ENCODE measurements at regions not wholly inside any gene's neighbourhood (a gene's known extent, or its start where the extent isn't known, plus 50 kb on each side); places are given as distances from the start of the nearest gene placed in this dataset.
"Not testable (repeated sequence)": the region's sequence is repeated elsewhere in the genome, so short reads cannot be mapped to it uniquely, and the experiment has no call there.

- no peak for DNase-seq (ENCODE audit: low spot score)
These were observed 81.9 kb upstream of the AUTS2 start for GRCh38 chr7:69516238-69516820.

- no peak for DNase-seq (ENCODE audit: low spot score)
These were observed 80.1 kb upstream of the AUTS2 start for GRCh38 chr7:69517985-69518704.

- no peak for DNase-seq (ENCODE audit: low spot score)
These were observed 79.6 kb upstream of the AUTS2 start for GRCh38 chr7:69518705-69519077.

GRCh38 chr7:69526570-69526969 is 71.7 kb upstream of the AUTS2 start:
- no peak for DNase-seq (ENCODE audit: low spot score)

- DNase-seq (ENCODE audit: low spot score) = no peak
These were observed 70.6 kb upstream of the AUTS2 start for GRCh38 chr7:69527706-69528105.

GRCh38 chr7:69531050-69531449 is 67.2 kb upstream of the AUTS2 start:
- DNase-seq (ENCODE audit: low spot score) = no peak

GRCh38 chr7:69534461-69535041 is 63.7 kb upstream of the AUTS2 start:
- DNase-seq (ENCODE audit: low spot score) = no peak

GRCh38 chr7:69537691-69538090 is 60.6 kb upstream of the AUTS2 start:
- DNase-seq (ENCODE audit: low spot score) = no peak

- DNase-seq (ENCODE audit: low spot score) = no peak
These were observed 58.7 kb upstream of the AUTS2 start for GRCh38 chr7:69539531-69539930.

GRCh38 chr7:69540287-69540686 is 58.0 kb upstream of the AUTS2 start:
- DNase-seq (ENCODE audit: low spot score) = no peak

- DNase-seq (ENCODE audit: low spot score) = not testable (repeated sequence)
These were observed 56.4 kb upstream of the AUTS2 start for GRCh38 chr7:69541779-69542432.

- DNase-seq (ENCODE audit: low spot score) = no peak
These were observed 53.1 kb upstream of the AUTS2 start for GRCh38 chr7:69545175-69545574.

All from hematopoietic multipotent progenitor cell treated with erythropoietin and hydrocortisone succinate and interleukin-3 and kit ligand, for 15 days (in vitro differentiated cells).